H9 (cell line): ENCODE measurements at regions not wholly inside any gene's neighbourhood (a gene's known extent, or its start where the extent isn't known, plus 50 kb on each side); places are given as distances from the start of the nearest gene placed in this dataset.

Experiments used
- DNase-seq: peaks from one replicate; pipeline ENCODE4 v3.0.0-alpha.2; 2017
- H2AFZ ChIP-seq: one replicate; pipeline ENCODE4 v1.6.1; 2013; ENCODE audit warnings: mild to moderate bottlenecking, low read length, control low read depth, moderate library complexity
- H2AK5ac ChIP-seq: 2 replicates; pipeline ENCODE4 v1.6.1; 2013; ENCODE audit warnings: low read length, control low read depth, mixed read lengths; ENCODE audit not compliant: insufficient read length
- H2BK120ac ChIP-seq: one replicate; pipeline ENCODE4 v1.6.1; 2013; ENCODE audit warnings: low read depth, mild to moderate bottlenecking, low read length, control low read depth, inconsistent platforms; ENCODE audit not compliant: poor library complexity, severe bottlenecking
- H2BK12ac ChIP-seq: 2 replicates; pipeline ENCODE4 v1.6.1; 2013; ENCODE audit warnings: low read length, control low read depth, mixed read lengths, low read depth; ENCODE audit not compliant: insufficient read length
- H2BK15ac ChIP-seq: 2 replicates; pipeline ENCODE4 v1.6.1; 2013; ENCODE audit warnings: low read depth, low read length, control low read depth
- H2BK20ac ChIP-seq: one replicate; pipeline ENCODE4 v1.6.1; 2013; ENCODE audit warnings: low read depth, mild to moderate bottlenecking, low read length, control low read depth, inconsistent platforms; ENCODE audit not compliant: poor library complexity, severe bottlenecking
- H2BK5ac ChIP-seq: 2 replicates; pipeline ENCODE4 v1.6.1; 2013; ENCODE audit warnings: low read length, control low read depth, mixed read lengths; ENCODE audit not compliant: insufficient read length
- H3K14ac ChIP-seq: 2 replicates; pipeline ENCODE4 v1.6.1; 2013; ENCODE audit warnings: low read length, control low read depth; ENCODE audit not compliant: insufficient read depth
- H3K18ac ChIP-seq: 2 replicates; pipeline ENCODE4 v1.6.1; 2013; ENCODE audit warnings: low read depth, mild to moderate bottlenecking, mixed read lengths, low read length, control low read depth; ENCODE audit not compliant: insufficient read length
- H3K23ac ChIP-seq: 2 replicates; pipeline ENCODE4 v1.6.1; 2013; ENCODE audit warnings: low read length, control low read depth, mixed read lengths, low read depth; ENCODE audit not compliant: insufficient read length
- H3K23me2 ChIP-seq: 2 replicates; pipeline ENCODE4 v1.6.1; 2013; ENCODE audit warnings: low read depth, mild to moderate bottlenecking, mixed read lengths, low read length, control low read depth; ENCODE audit not compliant: insufficient read length, poor library complexity, severe bottlenecking
- H3K27ac ChIP-seq: 2 replicates; pipeline ENCODE4 v1.5.1; 2013; ENCODE audit warnings: low read length, control low read depth, mixed read lengths, low read depth; ENCODE audit not compliant: insufficient read length
- H3K27me3 ChIP-seq: 2 replicates; pipeline ENCODE4 v1.6.1; 2013; ENCODE audit warnings: low read length, control low read depth, inconsistent platforms; ENCODE audit not compliant: insufficient read depth
- H3K4ac ChIP-seq: 2 replicates; pipeline ENCODE4 v1.6.1; 2013; ENCODE audit warnings: low read depth, mild to moderate bottlenecking, control low read depth, inconsistent platforms, low read length, moderate library complexity
- H3K4me1 ChIP-seq: 2 replicates; pipeline ENCODE4 v1.6.1; 2013; ENCODE audit warnings: low read length, control low read depth, inconsistent platforms; ENCODE audit not compliant: insufficient read depth
- H3K4me2 ChIP-seq: 2 replicates; pipeline ENCODE4 v1.6.1; 2013; ENCODE audit warnings: low read length, control low read depth, mixed read lengths; ENCODE audit not compliant: insufficient read length, insufficient read depth
- H3K56ac ChIP-seq: 2 replicates; pipeline ENCODE4 v1.6.1; 2013; ENCODE audit warnings: low read depth, mild to moderate bottlenecking, mixed read lengths, low read length, control low read depth; ENCODE audit not compliant: insufficient read length
- H3K79me1 ChIP-seq: 2 replicates; pipeline ENCODE4 v1.6.1; 2013; ENCODE audit warnings: low read depth, mild to moderate bottlenecking, moderate library complexity, low read length, control low read depth, inconsistent platforms; ENCODE audit not compliant: insufficient read depth, poor library complexity, severe bottlenecking
- H3K79me2 ChIP-seq: 2 replicates; pipeline ENCODE4 v1.6.1; 2013; ENCODE audit warnings: low read length, control low read depth, inconsistent platforms; ENCODE audit not compliant: insufficient read depth
- H3K9ac ChIP-seq: 2 replicates; pipeline ENCODE4 v1.6.1; 2013; ENCODE audit warnings: low read length, control low read depth, mixed read lengths; ENCODE audit not compliant: insufficient read length; ENCODE audit errors: extremely low read depth
- H3K9me3 ChIP-seq: one replicate; pipeline ENCODE4 v1.6.1; 2013; ENCODE audit warnings: low read depth, low read length, inconsistent platforms; ENCODE audit not compliant: control insufficient read depth
- H3T11ph ChIP-seq: one replicate; pipeline ENCODE4 v1.6.1; 2013; ENCODE audit warnings: mild to moderate bottlenecking, low read length, control low read depth, inconsistent platforms
- H4K20me1 ChIP-seq: one replicate; pipeline ENCODE4 v1.6.1; 2013; ENCODE audit not compliant: control insufficient read depth, insufficient read length, insufficient read depth
- H4K5ac ChIP-seq: 2 replicates; pipeline ENCODE4 v1.6.1; 2013; ENCODE audit warnings: low read depth, mild to moderate bottlenecking, mixed read lengths, low read length, control low read depth; ENCODE audit not compliant: insufficient read length
- H4K8ac ChIP-seq: replicated peaks from 2 replicates; pipeline ENCODE4 v1.6.1; 2013; ENCODE audit warnings: low read length, control low read depth, mixed read lengths, low read depth; ENCODE audit not compliant: insufficient read length
- H4K91ac ChIP-seq: 2 replicates; pipeline ENCODE4 v1.6.1; 2013; ENCODE audit warnings: low read depth, mild to moderate bottlenecking, moderate library complexity, mixed read lengths, low read length, control low read depth; ENCODE audit not compliant: insufficient read length
- H3K27ac Mint-ChIP-seq, 3 experiments: 2 replicates in 2 of 3; 3 replicates in 1 of 3; pipeline ENCODE4 v1.8.0; 2020 to 2021; ENCODE audit warnings: mixed read lengths in 3 of 3, mild to moderate bottlenecking in 1 of 3, moderate library complexity in 1 of 3
- H3K27me3 Mint-ChIP-seq: 2 replicates; pipeline ENCODE4 v1.8.0; 2021; ENCODE audit warnings: low read depth, mild to moderate bottlenecking, moderate library complexity, mixed read lengths
- H3K36me3 Mint-ChIP-seq, 3 experiments: 2 replicates in 2 of 3; 3 replicates in 1 of 3; pipeline ENCODE4 v1.8.0; 2020 to 2021; ENCODE audit warnings: low read depth in 3 of 3, mixed read lengths in 3 of 3; ENCODE audit not compliant: insufficient read depth in 1 of 3
- H3K4me1 Mint-ChIP-seq, 2 experiments: 2 replicates each; pipeline ENCODE4 v1.8.0; 2020; ENCODE audit warnings: mixed read lengths in 2 of 2
- H3K4me3 Mint-ChIP-seq, 2 experiments: 2 replicates in 1 of 2; 3 replicates in 1 of 2; pipeline ENCODE4 v1.8.0; 2020 to 2021; ENCODE audit warnings: mild to moderate bottlenecking in 2 of 2, mixed read lengths in 2 of 2, moderate library complexity in 1 of 2
- H3K9me3 Mint-ChIP-seq, 2 experiments: 2 replicates in 1 of 2; 3 replicates in 1 of 2; pipeline ENCODE4 v1.8.0; 2020; ENCODE audit warnings: mild to moderate bottlenecking in 2 of 2, mixed read lengths in 2 of 2, moderate library complexity in 1 of 2
- WGBS: extraction: QIAGEN DNeasy Blood & Tissue Kit; methylation state at CpG from one replicate; pipeline ENCODE4 v1.1.7; 2013; ENCODE audit warnings: missing lambda C conversion rate, low lambda C conversion rate, mixed read lengths; ENCODE audit not compliant: insufficient read length; ENCODE audit errors: extremely low coverage; 5-methylcytosine and 5-hydroxymethylcytosine counted together
- TF ChIP-seq, protein P1 (sequence below): fragments of 200-600 bp; sonication (generic); conservative IDR thresholded peaks from 3 replicates; pipeline ENCODE4 v1.8.0; 2021; ENCODE audit warnings: antibody characterized with exemption, mild to moderate bottlenecking

DNA sequence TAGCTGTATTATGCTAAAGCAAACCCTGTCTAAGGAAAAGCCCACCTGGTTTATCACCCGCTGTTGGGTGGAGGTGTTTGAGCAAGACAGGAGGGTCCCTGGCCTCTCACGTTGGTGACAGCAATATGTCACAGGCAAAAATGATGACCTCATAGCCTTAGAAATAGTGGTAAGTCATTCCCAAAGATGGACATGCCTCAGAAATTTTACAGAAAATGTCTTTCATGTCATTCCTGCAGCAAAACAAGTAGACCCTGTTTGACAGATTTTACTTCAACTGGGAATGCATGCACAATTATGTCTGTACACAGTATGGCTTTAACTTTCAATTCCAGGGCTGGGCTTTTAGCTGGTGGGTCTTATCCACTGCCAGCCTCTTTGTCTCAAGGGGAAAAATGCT lies 362.3 kb upstream of the C2CD4B start:
- TF ChIP-seq, protein P1, sequence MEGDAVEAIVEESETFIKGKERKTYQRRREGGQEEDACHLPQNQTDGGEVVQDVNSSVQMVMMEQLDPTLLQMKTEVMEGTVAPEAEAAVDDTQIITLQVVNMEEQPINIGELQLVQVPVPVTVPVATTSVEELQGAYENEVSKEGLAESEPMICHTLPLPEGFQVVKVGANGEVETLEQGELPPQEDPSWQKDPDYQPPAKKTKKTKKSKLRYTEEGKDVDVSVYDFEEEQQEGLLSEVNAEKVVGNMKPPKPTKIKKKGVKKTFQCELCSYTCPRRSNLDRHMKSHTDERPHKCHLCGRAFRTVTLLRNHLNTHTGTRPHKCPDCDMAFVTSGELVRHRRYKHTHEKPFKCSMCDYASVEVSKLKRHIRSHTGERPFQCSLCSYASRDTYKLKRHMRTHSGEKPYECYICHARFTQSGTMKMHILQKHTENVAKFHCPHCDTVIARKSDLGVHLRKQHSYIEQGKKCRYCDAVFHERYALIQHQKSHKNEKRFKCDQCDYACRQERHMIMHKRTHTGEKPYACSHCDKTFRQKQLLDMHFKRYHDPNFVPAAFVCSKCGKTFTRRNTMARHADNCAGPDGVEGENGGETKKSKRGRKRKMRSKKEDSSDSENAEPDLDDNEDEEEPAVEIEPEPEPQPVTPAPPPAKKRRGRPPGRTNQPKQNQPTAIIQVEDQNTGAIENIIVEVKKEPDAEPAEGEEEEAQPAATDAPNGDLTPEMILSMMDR: no peak
- H3K27ac Mint-ChIP-seq: no peak overlapping the region

More for the DNA sequence above, 362.3 kb upstream of the C2CD4B start:
- Mint-ChIP-seq H3K9me3 (no peaks in the 10 kb centered on the region), H3K27me3 (no peaks in the 10 kb centered on the region), H3K36me3 (no peaks in the 10 kb centered on the region), H3K4me1 (peaks cover 6 to 9% of the 10 kb centered on the region in 2 experiments), H3K4me3 (no peak overlapping the region)
- Histone ChIP-seq H2BK15ac (no peak overlapping the region), H2AFZ (no peak overlapping the region), H2BK120ac (no peak overlapping the region), H3K23ac (no peak overlapping the region), H2BK12ac (no peak overlapping the region), H2AK5ac (no peak overlapping the region), H3K14ac (no peak overlapping the region), H3K4me2 (no peak overlapping the region), H3K79me2 (no peaks in the 10 kb centered on the region), H4K20me1 (no peaks in the 10 kb centered on the region), H3K23me2 (no peaks in the 10 kb centered on the region), H3K9me3 (no peaks in the 10 kb centered on the region), H2BK20ac (no peak overlapping the region), H3K27me3 (no peaks in the 10 kb centered on the region), H3K79me1 (no peaks in the 10 kb centered on the region), H4K5ac (no peak overlapping the region), H4K8ac (no peak overlapping the region), H3K56ac (no peak overlapping the region), H3K4me1 (no peaks in the 10 kb centered on the region; the same call in 1 of the 2 replicates), H3T11ph (no peak overlapping the region), H3K9ac (no peak overlapping the region), H3K4ac (no peak overlapping the region), H2BK5ac (no peak overlapping the region), H3K18ac (no peak overlapping the region), H4K91ac (no peak overlapping the region), H3K27ac (no peak overlapping the region)
- WGBS: no CpG with 5 or more reads among the region's 2 CpGs
- DNase-seq: no peak
